HFF-Myc (cell line): ENCODE measurements at regions not wholly inside any gene's neighbourhood (a gene's known extent, or its start where the extent isn't known, plus 50 kb on each side); places are given as distances from the start of the nearest gene placed in this dataset.

Experiments used
- DNase-seq: peaks from one replicate; pipeline ENCODE4 v3.0.0-alpha.2; 2011; ENCODE audit warnings: low read depth; ENCODE audit errors: extremely low read depth
- H3K4me3 ChIP-seq: replicated peaks from 2 replicates; pipeline ENCODE4 v1.5.1; 2011; ENCODE audit warnings: low read depth, mild to moderate bottlenecking, control low read depth, low read length
- TF ChIP-seq, protein P1 (sequence below): IDR thresholded peaks from 2 replicates; pipeline ENCODE4 v1.5.1; 2012; ENCODE audit warnings: mild to moderate bottlenecking, low read depth, low read length, control low read depth; ENCODE audit errors: missing control alignments

GRCh38 chr20:61056116-61056515, 195.9 kb upstream of the CDH4 start:
- TF ChIP-seq, protein P1, sequence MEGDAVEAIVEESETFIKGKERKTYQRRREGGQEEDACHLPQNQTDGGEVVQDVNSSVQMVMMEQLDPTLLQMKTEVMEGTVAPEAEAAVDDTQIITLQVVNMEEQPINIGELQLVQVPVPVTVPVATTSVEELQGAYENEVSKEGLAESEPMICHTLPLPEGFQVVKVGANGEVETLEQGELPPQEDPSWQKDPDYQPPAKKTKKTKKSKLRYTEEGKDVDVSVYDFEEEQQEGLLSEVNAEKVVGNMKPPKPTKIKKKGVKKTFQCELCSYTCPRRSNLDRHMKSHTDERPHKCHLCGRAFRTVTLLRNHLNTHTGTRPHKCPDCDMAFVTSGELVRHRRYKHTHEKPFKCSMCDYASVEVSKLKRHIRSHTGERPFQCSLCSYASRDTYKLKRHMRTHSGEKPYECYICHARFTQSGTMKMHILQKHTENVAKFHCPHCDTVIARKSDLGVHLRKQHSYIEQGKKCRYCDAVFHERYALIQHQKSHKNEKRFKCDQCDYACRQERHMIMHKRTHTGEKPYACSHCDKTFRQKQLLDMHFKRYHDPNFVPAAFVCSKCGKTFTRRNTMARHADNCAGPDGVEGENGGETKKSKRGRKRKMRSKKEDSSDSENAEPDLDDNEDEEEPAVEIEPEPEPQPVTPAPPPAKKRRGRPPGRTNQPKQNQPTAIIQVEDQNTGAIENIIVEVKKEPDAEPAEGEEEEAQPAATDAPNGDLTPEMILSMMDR, result no peak
- no peak overlapping the region for H3K4me3 ChIP-seq
- no peak for DNase-seq

DNA sequence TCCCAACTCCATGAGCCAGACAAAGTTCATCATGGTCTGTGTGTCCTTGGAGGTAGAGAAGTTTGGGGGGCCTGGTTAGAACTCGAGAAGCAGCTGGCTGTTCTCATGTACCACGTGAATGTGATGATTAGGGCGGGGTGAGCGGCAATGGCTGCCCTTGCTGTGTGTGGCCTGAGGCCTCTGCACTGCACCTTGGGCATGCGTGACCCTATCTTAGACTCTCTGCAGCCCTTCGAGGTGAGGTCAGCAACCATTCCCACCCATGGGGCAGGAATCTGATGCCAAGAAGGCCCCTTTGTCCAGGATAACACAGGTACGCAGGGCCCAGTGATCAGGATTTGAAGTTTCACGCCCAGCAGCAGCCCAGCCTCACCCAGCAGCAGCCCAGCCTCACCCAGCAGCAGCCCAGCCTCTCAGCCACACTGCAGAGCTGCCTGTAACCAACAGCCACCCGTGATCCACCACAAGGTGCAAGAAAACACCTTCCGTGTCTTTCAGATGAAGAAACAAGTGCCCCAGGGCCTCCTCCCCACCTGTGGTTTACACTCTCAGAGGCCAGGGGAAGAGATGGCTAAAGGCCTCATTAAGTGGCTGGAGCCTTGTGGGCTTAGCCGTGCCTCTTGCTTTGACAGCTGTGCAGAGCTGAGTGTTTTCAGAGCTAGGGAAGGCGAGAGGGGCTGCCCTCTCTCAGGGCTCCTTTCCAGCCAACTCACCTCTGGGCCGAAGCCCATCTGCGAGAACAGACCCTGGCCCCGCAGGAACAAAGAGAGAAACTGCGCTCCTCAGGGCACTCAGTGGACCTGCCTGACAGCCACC, 195.2 kb upstream of the CDH4 start:
- H3K4me3 ChIP-seq, result no peak overlapping the region
- DNase-seq, result no peak
- TF ChIP-seq, protein P1, result no peak

DNA sequence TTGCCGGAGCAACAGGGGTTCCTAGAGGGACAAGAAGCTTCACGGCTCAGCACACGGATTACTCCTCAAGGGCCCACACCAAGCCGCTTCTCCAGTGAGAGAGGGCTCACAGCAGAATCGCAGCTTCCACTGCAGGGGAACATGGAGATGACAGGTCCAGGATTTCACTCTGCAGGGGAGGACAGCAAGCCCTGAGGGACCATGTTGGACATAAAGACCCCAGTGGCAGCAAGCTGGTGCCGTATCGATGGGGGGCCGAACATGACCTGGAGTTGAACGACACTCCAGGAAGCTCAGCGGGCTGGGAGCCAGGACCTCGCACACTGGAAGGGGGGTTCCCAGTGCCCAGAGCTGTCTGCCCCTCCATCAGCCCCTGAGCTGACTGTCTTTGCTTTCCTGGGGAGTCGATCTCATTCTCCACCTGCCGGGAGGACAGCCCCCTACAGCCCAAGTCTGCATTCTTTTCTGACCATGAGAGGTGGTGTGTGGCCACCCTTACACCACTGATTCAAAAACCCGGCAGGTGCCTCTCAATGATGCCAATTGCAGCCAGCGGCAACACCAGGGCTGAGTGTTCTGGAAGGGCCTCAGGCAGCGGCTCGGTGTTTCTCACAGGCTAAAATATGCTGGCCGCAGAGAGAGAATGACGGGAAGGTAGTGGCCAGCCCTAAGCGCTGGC, 194.5 kb upstream of the CDH4 start:
- H3K4me3 ChIP-seq, result no peak overlapping the region
- TF ChIP-seq, protein P1, result no peak
- no peak for DNase-seq

DNA sequence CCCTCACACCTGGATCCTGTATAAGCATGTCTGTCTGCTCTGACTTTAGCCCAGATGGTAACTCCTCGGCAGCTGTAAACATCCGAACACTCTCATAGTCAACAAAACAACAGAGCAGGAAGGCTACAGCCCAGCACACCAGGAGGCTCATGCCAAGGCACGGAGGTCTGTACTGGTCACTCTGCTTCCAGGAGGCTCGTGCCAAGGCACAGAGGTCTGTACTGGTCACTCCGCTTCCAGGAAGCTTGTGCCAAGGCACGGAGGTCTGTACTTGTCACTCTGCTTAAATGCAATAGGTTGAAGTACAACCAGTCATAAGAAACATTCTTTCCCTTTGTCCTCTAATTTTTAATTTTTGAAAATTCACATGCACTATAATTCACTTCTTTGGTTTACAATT, 190.1 kb upstream of the CDH4 start:
- DNase-seq, result no peak
- TF ChIP-seq, protein P1, result no peak

GRCh38 chr20:61065853-61066252, 186.2 kb upstream of the CDH4 start:
- TF ChIP-seq, protein P1, result no peak
- DNase-seq, result no peak
- H3K4me3 ChIP-seq, result no peak overlapping the region

More for the DNA sequence above, 190.1 kb upstream of the CDH4 start:
- no peak overlapping the region for H3K4me3 ChIP-seq

GRCh38 chr20:61066526-61066925, 185.5 kb upstream of the CDH4 start:
- no peak for DNase-seq
- H3K4me3 ChIP-seq, result no peak overlapping the region
- TF ChIP-seq, protein P1, result no peak

DNA sequence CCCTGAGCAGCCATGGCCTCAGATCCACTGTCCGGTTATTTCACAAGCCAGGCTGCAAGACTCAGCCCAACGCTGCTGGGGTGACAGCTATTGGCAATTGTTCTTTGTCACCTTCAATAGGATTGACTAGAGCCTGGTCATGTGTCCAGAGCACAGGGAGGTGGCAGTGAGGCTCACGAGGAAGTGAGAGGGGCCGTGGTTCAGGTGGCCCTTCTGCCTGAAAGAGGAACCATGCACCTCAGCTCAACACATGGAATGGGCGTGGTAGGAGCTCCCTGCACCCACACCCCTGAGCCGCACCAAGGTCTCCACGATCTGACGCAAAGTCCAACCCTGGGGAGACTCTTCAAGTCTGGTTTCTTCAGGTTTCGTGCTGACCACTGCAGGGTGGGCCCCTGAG, 184.8 kb upstream of the CDH4 start:
- TF ChIP-seq, protein P1, result no peak
- no peak for DNase-seq
- no peak overlapping the region for H3K4me3 ChIP-seq
